Activated T-helper 1 cell treated with anti-CD3 and anti-CD28 coated beads, Interleukin-2, amount 50 U/mL, for 16 hours (primary cell): ENCODE measurements at regions not wholly inside any gene's neighbourhood (a gene's known extent, or its start where the extent isn't known, plus 50 kb on each side); places are given as distances from the start of the nearest gene placed in this dataset.
"Not testable (repeated sequence)": the region's sequence is repeated elsewhere in the genome, so short reads cannot be mapped to it uniquely, and the experiment has no call there.

Experiments used
- DNase-seq, 2 donors: peaks; one replicate each; pipeline ENCODE4 v3.0.0-alpha.2; 2020; ENCODE audit warnings: low read depth in 1 of 2, low spot score in 1 of 2

GRCh38 chr22:26958378-26958777 is 301.0 kb downstream of the MIAT start:
- no peak for DNase-seq

- DNase-seq, result no peak
Measured at GRCh38 chr22:26964642-26965041, 307.3 kb downstream of the MIAT start.

GRCh38 chr22:26967282-26967681 is 309.9 kb downstream of the MIAT start:
- no peak for DNase-seq

GRCh38 chr22:26968859-26969523 is 311.6 kb downstream of the MIAT start:
- DNase-seq, result no peak

GRCh38 chr22:26970809-26971394 is 313.5 kb downstream of the MIAT start:
- DNase-seq, result no peak

GRCh38 chr22:26972286-26972685 is 314.9 kb downstream of the MIAT start:
- DNase-seq, result no peak

- DNase-seq, result not testable (repeated sequence)
Measured at GRCh38 chr22:26972915-26973314, 315.5 kb downstream of the MIAT start.

- DNase-seq, result no peak
Measured at GRCh38 chr22:26974034-26974433, 316.6 kb downstream of the MIAT start.

- DNase-seq, result no peak
Measured at GRCh38 chr22:26974914-26975803, 317.8 kb downstream of the MIAT start.

- no peak for DNase-seq
Measured at GRCh38 chr22:26975865-26976264, 318.5 kb downstream of the MIAT start.

GRCh38 chr22:26977741-26978376 is 320.5 kb downstream of the MIAT start:
- DNase-seq, result no peak

- no peak for DNase-seq
Measured at GRCh38 chr22:26979294-26979693, 321.9 kb downstream of the MIAT start.

- no peak for DNase-seq
Measured at GRCh38 chr22:26981111-26981510, 323.7 kb downstream of the MIAT start.

GRCh38 chr22:26981541-26981940 is 324.2 kb downstream of the MIAT start:
- DNase-seq, result no peak

- DNase-seq, result no peak
Measured at GRCh38 chr22:26983311-26983710, 325.9 kb downstream of the MIAT start.

- no peak for DNase-seq
Measured at GRCh38 chr22:26985206-26985605, 327.8 kb downstream of the MIAT start.

GRCh38 chr22:26985931-26986782 is 328.8 kb downstream of the MIAT start:
- DNase-seq, result no peak

GRCh38 chr22:26986884-26987283 is 329.5 kb downstream of the MIAT start:
- no peak for DNase-seq

GRCh38 chr22:26990503-26991189 is 333.3 kb downstream of the MIAT start:
- no peak for DNase-seq

- no peak for DNase-seq
Measured at GRCh38 chr22:26992556-26992955, 335.2 kb downstream of the MIAT start.
